GM21528 (cell line): ENCODE measurements at regions not wholly inside any gene's neighbourhood (a gene's known extent, or its start where the extent isn't known, plus 50 kb on each side); places are given as distances from the start of the nearest gene placed in this dataset.

Source experiments
- ATAC-seq: cut with Tn5 transposase; IDR thresholded peaks from one replicate; pipeline ENCODE4 v1.9.1; 2021; ENCODE audit warnings: mild to moderate bottlenecking, moderate library complexity; ENCODE audit not compliant: unreplicated experiment, low FRiP score

GRCh38 chr5:62692946-62693713, 114.5 kb downstream of the LRRC70 start:
- ATAC-seq = no peak

GRCh38 chr5:62691946-62692345, 113.3 kb downstream of the LRRC70 start:
- no peak for ATAC-seq

- ATAC-seq = peak; percentile 10
These were observed 111.8 kb downstream of the LRRC70 start for GRCh38 chr5:62690421-62690820.

- peak; percentile 40 for ATAC-seq
These were observed 111.2 kb downstream of the LRRC70 start for GRCh38 chr5:62689599-62690368.

GRCh38 chr5:62686692-62687091, 108.1 kb downstream of the LRRC70 start:
- no peak for ATAC-seq

- no peak for ATAC-seq
These were observed 106.6 kb downstream of the LRRC70 start for GRCh38 chr5:62685221-62685620.

- ATAC-seq = no peak
These were observed 105.7 kb downstream of the LRRC70 start for GRCh38 chr5:62684310-62684709.

GRCh38 chr5:62682059-62682458, 103.4 kb downstream of the LRRC70 start:
- ATAC-seq = no peak

- ATAC-seq = no peak
These were observed 102.7 kb downstream of the LRRC70 start for GRCh38 chr5:62681117-62681850.

GRCh38 chr5:62680121-62680520, 101.5 kb downstream of the LRRC70 start:
- ATAC-seq = no peak
